ENCODE measurements at regions not wholly inside any gene's neighbourhood (a gene's known extent, or its start where the extent isn't known, plus 50 kb on each side); places are given as distances from the start of the nearest gene placed in this dataset.

GRCh38 chr12:94777936-94778335 lies 127.6 kb upstream of the TMCC3 start:
- H3K36me3 ChIP-seq = no peaks in the 10 kb centered on the region
- no peak for DNase-seq (ENCODE audit: low spot score in 2 of 2)
- intact Hi-C loops (cut with DNase I) = no loop called here
- H3K9me3 ChIP-seq = peaks cover 0 to 6% of the 10 kb centered on the region in 2 donors
- no peak overlapping the region for H3K27ac ChIP-seq
- H3K27me3 ChIP-seq = no peaks in the 10 kb centered on the region
- TF ChIP-seq, protein P1, sequence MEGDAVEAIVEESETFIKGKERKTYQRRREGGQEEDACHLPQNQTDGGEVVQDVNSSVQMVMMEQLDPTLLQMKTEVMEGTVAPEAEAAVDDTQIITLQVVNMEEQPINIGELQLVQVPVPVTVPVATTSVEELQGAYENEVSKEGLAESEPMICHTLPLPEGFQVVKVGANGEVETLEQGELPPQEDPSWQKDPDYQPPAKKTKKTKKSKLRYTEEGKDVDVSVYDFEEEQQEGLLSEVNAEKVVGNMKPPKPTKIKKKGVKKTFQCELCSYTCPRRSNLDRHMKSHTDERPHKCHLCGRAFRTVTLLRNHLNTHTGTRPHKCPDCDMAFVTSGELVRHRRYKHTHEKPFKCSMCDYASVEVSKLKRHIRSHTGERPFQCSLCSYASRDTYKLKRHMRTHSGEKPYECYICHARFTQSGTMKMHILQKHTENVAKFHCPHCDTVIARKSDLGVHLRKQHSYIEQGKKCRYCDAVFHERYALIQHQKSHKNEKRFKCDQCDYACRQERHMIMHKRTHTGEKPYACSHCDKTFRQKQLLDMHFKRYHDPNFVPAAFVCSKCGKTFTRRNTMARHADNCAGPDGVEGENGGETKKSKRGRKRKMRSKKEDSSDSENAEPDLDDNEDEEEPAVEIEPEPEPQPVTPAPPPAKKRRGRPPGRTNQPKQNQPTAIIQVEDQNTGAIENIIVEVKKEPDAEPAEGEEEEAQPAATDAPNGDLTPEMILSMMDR (IDR thresholded peaks at IDR 0.05) = no peak
- no peak overlapping the region for H3K4me3 ChIP-seq
- H3K4me1 ChIP-seq = no peaks in the 10 kb centered on the region

DNA sequence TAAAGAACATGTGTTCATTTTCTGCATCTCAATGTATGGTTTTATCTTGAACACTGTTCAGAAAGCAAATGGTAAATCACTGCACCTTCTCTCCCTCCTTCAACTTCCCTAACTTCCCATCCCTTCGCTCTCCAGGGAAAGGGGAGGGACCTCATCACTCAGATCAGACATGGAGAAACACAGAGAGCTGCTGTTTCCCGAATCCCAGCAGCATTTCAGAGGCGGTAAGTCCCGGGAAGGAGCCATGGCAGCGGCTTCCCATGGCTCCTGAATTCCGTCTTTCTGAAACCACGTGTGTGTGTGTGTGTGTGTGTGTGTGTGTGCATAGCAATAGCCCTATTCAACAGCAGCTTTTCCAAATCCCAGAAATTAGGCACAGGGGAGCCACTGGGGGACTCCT lies 125.4 kb upstream of the TMCC3 start:
- H3K9me3 ChIP-seq = peaks cover 0 to 6% of the 10 kb centered on the region in 2 donors
- no peaks in the 10 kb centered on the region for H3K27me3 ChIP-seq
- intact Hi-C loops (cut with DNase I) = no loop called here
- TF ChIP-seq, protein P1 (IDR thresholded peaks at IDR 0.05) = no peak
- H3K4me3 ChIP-seq = no peak overlapping the region
- no peak for DNase-seq (ENCODE audit: low spot score in 2 of 2)
- H3K4me1 ChIP-seq = peaks cover 0 to 3% of the 10 kb centered on the region in 2 donors
- H3K27ac ChIP-seq = no peak overlapping the region
- no peaks in the 10 kb centered on the region for H3K36me3 ChIP-seq

GRCh38 chr12:94771741-94772140 lies 121.4 kb upstream of the TMCC3 start:
- H3K9me3 ChIP-seq = peaks cover 0 to 6% of the 10 kb centered on the region in 2 donors
- no peak overlapping the region for H3K4me3 ChIP-seq
- no peak for DNase-seq (ENCODE audit: low spot score in 2 of 2)
- intact Hi-C loops (cut with DNase I) = no loop called here
- peaks cover 0 to 20% of the 10 kb centered on the region in 2 donors for H3K4me1 ChIP-seq
- no peaks in the 10 kb centered on the region for H3K36me3 ChIP-seq
- H3K27me3 ChIP-seq = no peaks in the 10 kb centered on the region
- TF ChIP-seq, protein P1 (IDR thresholded peaks at IDR 0.05) = no peak
- H3K27ac ChIP-seq = no peak overlapping the region

DNA sequence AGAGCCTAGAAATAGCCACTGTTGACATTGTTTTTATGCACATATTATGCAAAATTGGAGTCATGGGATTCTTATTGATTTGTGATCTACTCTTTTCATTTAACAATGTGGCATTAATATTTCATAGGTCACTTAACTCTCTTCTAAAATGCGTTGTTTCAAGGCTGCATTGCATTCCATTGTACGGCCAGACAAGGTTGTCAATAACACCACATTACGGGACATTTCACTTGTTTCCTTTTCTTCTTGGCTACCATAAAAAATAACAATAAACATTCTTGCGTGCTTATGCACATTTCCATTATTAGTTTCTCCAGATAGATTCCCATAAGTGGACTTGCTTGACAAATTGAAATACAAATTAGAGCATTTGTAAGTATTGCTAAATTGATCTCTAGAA lies 120.8 kb upstream of the TMCC3 start:
- intact Hi-C loops (cut with DNase I) = no loop called here
- no peak for DNase-seq (ENCODE audit: low spot score in 2 of 2)
- TF ChIP-seq, protein P1 (IDR thresholded peaks at IDR 0.05) = no peak
- Histone ChIP-seq H3K4me1 (peaks cover 0 to 20% of the 10 kb centered on the region in 2 donors), H3K9me3 (peaks cover 0 to 6% of the 10 kb centered on the region in 2 donors), H3K27ac (no peak overlapping the region), H3K4me3 (no peak overlapping the region), H3K36me3 (no peaks in the 10 kb centered on the region), H3K27me3 (no peaks in the 10 kb centered on the region)

DNA sequence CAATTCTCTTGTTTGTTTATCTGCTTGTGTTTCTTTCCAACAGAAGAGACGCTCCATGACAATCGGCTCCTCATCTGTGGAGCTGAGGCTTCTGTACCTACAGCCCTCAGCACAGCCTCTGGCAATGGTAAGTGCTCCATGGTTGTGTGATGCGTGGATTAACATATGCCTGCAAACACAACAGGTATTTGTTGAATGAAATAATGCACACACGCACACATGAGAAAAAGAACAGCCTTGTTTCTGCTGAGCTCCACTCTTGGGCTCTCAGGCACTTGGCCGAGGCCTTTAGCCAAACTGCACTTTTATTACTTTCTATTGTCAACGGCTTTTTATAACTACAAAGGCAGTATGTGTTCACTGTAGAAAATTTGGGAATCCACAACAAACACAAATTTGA lies 120.4 kb upstream of the TMCC3 start:
- Histone ChIP-seq H3K4me3 (no peak overlapping the region), H3K36me3 (no peaks in the 10 kb centered on the region), H3K9me3 (peaks cover 0 to 6% of the 10 kb centered on the region in 2 donors), H3K27ac (no peak overlapping the region), H3K27me3 (no peaks in the 10 kb centered on the region), H3K4me1 (peaks cover 0 to 20% of the 10 kb centered on the region in 2 donors)
- TF ChIP-seq, protein P1 (IDR thresholded peaks at IDR 0.05) = no peak
- intact Hi-C loops (cut with DNase I) = no loop called here
- DNase-seq (ENCODE audit: low spot score in 2 of 2) = no peak

Measured in ascending aorta (tissue), 2 donors.